Sigmoid colon (tissue), 6 donors: ENCODE measurements at regions not wholly inside any gene's neighbourhood (a gene's known extent, or its start where the extent isn't known, plus 50 kb on each side); places are given as distances from the start of the nearest gene placed in this dataset.
"Not testable (repeated sequence)": the region's sequence is repeated elsewhere in the genome, so short reads cannot be mapped to it uniquely, and the experiment has no call there.

Experiments used
- DNase-seq: peaks from one replicate; pipeline ENCODE4 v3.0.0-alpha.2; 2019
- H3K27ac ChIP-seq, 4 donors: fragments of 200-600 bp; sonication (generic); one replicate each; pipeline ENCODE4 v1.5.1; 2016 to 2019; ENCODE audit warnings: mild to moderate bottlenecking in 1 of 4
- H3K27me3 ChIP-seq, 3 donors: fragments of 200-600 bp; sonication (generic); one replicate each; pipeline ENCODE4 v1.5.1; 2019; ENCODE audit warnings: mild to moderate bottlenecking in 1 of 3
- H3K36me3 ChIP-seq, 4 donors: fragments of 200-600 bp; sonication (generic); one replicate each; pipeline ENCODE4 v1.5.1; 2016 to 2019
- H3K4me1 ChIP-seq, 4 donors: fragments of 200-600 bp; sonication (generic); one replicate each; pipeline ENCODE4 v1.5.1; 2017 to 2019
- H3K4me3 ChIP-seq, 4 donors: fragments of 200-600 bp; sonication (generic); one replicate each; pipeline ENCODE4 v1.5.1; 2017 to 2019; ENCODE audit warnings: mild to moderate bottlenecking in 2 of 4, moderate library complexity in 1 of 4
- H3K9me3 ChIP-seq, 4 donors: fragments of 200-600 bp in 3 of 4; sonication (generic) in 3 of 4; one replicate each; pipeline versions ENCODE4 v1.5.1 to v1.6.1; 2013 to 2019
- EP300 ChIP-seq, 4 donors: sonication (generic); formaldehyde crosslinking; IDR thresholded peaks; one replicate each; pipeline ENCODE4 v1.6.1; 2017; ENCODE audit warnings: antibody characterized with exemption in 4 of 4
- POLR2A ChIP-seq, 2 donors: fragments of 450-650 bp; IDR thresholded peaks; one replicate each; pipeline ENCODE4 v1.6.1; 2016; ENCODE audit warnings: antibody characterized with exemption in 2 of 2, mild to moderate bottlenecking in 2 of 2, moderate library complexity in 2 of 2
- POLR2AphosphoS5 ChIP-seq, 4 donors: sonication (generic); formaldehyde crosslinking; IDR thresholded peaks; one replicate each; pipeline ENCODE4 v1.6.1; 2017; ENCODE audit warnings: antibody characterized with exemption in 4 of 4
- WGBS, 2 donors: extraction: QIAGEN DNeasy Blood & Tissue Kit; methylation state at CpG; one replicate each; pipeline ENCODE4 v1.1.7; 2013; 5-methylcytosine and 5-hydroxymethylcytosine counted together
- intact Hi-C: fragments of 100-400 bp; cut with DNase I; formaldehyde crosslinking; loops from one replicate; pipeline ENCODE4 v1.15.1; 2023
- TF ChIP-seq, protein P1 (sequence below), 4 experiments: fragments of 450-650 bp in 3 of 4; fragments of 200-600 bp in 1 of 4; IDR thresholded peaks; one replicate each; pipeline ENCODE4 v1.5.1; 2016 to 2019; ENCODE audit warnings: antibody characterized with exemption in 4 of 4, mild to moderate bottlenecking in 3 of 4, moderate library complexity in 2 of 4
- donor health status: healthy with polysubstance abuse.
- donor health status: healthy.

GRCh38 chr4:28093071-28093470 lies 1232.4 kb downstream of the STIM2 start:
- no peaks in the 10 kb centered on the region for H3K36me3 ChIP-seq
- intact Hi-C loops: no loop called here

GRCh38 chr4:28101583-28101982 lies 1240.9 kb downstream of the STIM2 start:
- TF ChIP-seq, protein P1, sequence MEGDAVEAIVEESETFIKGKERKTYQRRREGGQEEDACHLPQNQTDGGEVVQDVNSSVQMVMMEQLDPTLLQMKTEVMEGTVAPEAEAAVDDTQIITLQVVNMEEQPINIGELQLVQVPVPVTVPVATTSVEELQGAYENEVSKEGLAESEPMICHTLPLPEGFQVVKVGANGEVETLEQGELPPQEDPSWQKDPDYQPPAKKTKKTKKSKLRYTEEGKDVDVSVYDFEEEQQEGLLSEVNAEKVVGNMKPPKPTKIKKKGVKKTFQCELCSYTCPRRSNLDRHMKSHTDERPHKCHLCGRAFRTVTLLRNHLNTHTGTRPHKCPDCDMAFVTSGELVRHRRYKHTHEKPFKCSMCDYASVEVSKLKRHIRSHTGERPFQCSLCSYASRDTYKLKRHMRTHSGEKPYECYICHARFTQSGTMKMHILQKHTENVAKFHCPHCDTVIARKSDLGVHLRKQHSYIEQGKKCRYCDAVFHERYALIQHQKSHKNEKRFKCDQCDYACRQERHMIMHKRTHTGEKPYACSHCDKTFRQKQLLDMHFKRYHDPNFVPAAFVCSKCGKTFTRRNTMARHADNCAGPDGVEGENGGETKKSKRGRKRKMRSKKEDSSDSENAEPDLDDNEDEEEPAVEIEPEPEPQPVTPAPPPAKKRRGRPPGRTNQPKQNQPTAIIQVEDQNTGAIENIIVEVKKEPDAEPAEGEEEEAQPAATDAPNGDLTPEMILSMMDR (IDR thresholded peaks at IDR 0.05): no peak
- Histone ChIP-seq H3K4me1 (no peaks in the 10 kb centered on the region), H3K9me3 (no peaks in the 10 kb centered on the region), H3K27ac (no peak overlapping the region), H3K36me3 (no peaks in the 10 kb centered on the region), H3K4me3 (no peak overlapping the region), H3K27me3 (no peaks in the 10 kb centered on the region)
- WGBS, 2 donors: 44 to 66% methylated on average over 2 of the region's 2 CpGs
- intact Hi-C loops: no loop called here
- no peak for DNase-seq

More at GRCh38 chr4:28093071-28093470, 1232.4 kb downstream of the STIM2 start:
- no peak overlapping the region for H3K4me3 ChIP-seq
- WGBS, 2 donors: 33 to 45% methylated on average over 3 of the region's 3 CpGs
- H3K9me3 ChIP-seq: no peaks in the 10 kb centered on the region
- H3K27ac ChIP-seq: no peak overlapping the region
- no peak for TF ChIP-seq POLR2AphosphoS5 (IDR thresholded peaks at IDR 0.05)
- no peak for TF ChIP-seq POLR2A (IDR thresholded peaks at IDR 0.05)
- no peak for TF ChIP-seq EP300 (IDR thresholded peaks at IDR 0.05)
- TF ChIP-seq, protein P1 (IDR thresholded peaks at IDR 0.05): no peak
- H3K4me1 ChIP-seq: no peaks in the 10 kb centered on the region
- no peaks in the 10 kb centered on the region for H3K27me3 ChIP-seq
- no peak for DNase-seq

- Histone ChIP-seq H3K9me3 (no peaks in the 10 kb centered on the region), H3K36me3 (no peaks in the 10 kb centered on the region), H3K27ac (no peak overlapping the region), H3K4me3 (no peak overlapping the region), H3K27me3 (no peaks in the 10 kb centered on the region), H3K4me1 (no peaks in the 10 kb centered on the region)
- no peak for TF ChIP-seq EP300 (IDR thresholded peaks at IDR 0.05)
- no peak for TF ChIP-seq POLR2A (IDR thresholded peaks at IDR 0.05)
- TF ChIP-seq, protein P1 (IDR thresholded peaks at IDR 0.05): no peak
- TF ChIP-seq POLR2AphosphoS5 (IDR thresholded peaks at IDR 0.05): no peak
- no peak for DNase-seq
- intact Hi-C loops: no loop called here
- 57 to 75% methylated on average over 2 of the region's 2 CpGs for WGBS, 2 donors
Measured at GRCh38 chr4:28105271-28105859, 1244.7 kb downstream of the STIM2 start.

GRCh38 chr4:28106155-28106554 lies 1245.5 kb downstream of the STIM2 start:
- Histone ChIP-seq H3K36me3 (no peaks in the 10 kb centered on the region), H3K4me3 (no peak overlapping the region), H3K4me1 (no peaks in the 10 kb centered on the region), H3K27ac (no peak overlapping the region), H3K27me3 (no peaks in the 10 kb centered on the region), H3K9me3 (no peaks in the 10 kb centered on the region)
- WGBS, 2 donors: 50 to 67% methylated on average over 1 of the region's 1 CpG
- DNase-seq: no peak
- intact Hi-C loops: no loop called here
- no peak for TF ChIP-seq POLR2AphosphoS5 (IDR thresholded peaks at IDR 0.05)
- TF ChIP-seq POLR2A (IDR thresholded peaks at IDR 0.05): no peak
- TF ChIP-seq, protein P1 (IDR thresholded peaks at IDR 0.05): no peak
- no peak for TF ChIP-seq EP300 (IDR thresholded peaks at IDR 0.05)

- DNase-seq: no peak
- Histone ChIP-seq H3K4me3 (no peak overlapping the region), H3K27me3 (no peaks in the 10 kb centered on the region), H3K27ac (no peak overlapping the region), H3K4me1 (no peaks in the 10 kb centered on the region), H3K9me3 (no peaks in the 10 kb centered on the region), H3K36me3 (no peaks in the 10 kb centered on the region)
- TF ChIP-seq POLR2AphosphoS5 (IDR thresholded peaks at IDR 0.05) (no peak), POLR2A (IDR thresholded peaks at IDR 0.05) (no peak), EP300 (IDR thresholded peaks at IDR 0.05) (no peak)
- TF ChIP-seq, protein P1 (IDR thresholded peaks at IDR 0.05): no peak
- intact Hi-C loops: no loop called here
Measured at GRCh38 chr4:28109801-28110200, 1249.2 kb downstream of the STIM2 start.

DNA sequence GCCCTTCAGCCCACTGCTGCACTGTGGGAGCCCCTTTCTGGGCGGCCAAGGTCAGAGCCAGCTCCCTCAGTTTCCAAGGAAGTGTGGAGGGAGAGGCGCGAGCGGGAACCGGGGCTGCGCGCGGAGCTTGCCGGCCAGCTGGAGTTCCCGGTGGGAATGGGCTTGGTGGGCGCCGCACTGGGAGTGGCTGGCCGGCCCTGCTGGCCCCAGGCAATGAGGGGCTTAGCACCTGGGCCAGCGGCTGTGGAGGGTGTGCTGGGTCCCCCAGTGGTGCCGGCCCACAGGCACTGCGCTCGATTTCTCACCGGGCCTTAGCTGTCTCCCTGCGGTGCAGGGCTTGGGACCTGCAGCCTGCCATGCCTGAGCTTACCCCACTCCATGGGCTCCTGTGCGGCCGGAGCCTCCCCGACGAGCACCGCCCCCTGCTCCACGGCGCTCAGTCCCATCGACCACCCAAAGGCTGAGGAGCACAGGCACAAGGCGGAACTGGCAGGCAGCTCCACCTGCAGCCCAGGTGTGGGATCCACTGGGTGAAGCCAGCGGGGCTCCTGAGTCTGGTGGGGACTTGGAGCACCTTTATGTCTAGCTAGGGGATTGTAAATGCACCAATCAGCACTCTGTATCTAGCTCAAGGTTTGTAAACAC lies 1252.2 kb downstream of the STIM2 start:
- H3K27ac ChIP-seq, H3K4me1 ChIP-seq, intact Hi-C loops, H3K27me3 ChIP-seq, H3K36me3 ChIP-seq, DNase-seq, H3K9me3 ChIP-seq, H3K4me3 ChIP-seq: not testable (repeated sequence)
- 94% methylated on average over 29 of the region's 29 CpGs for WGBS, 2 donors

DNA sequence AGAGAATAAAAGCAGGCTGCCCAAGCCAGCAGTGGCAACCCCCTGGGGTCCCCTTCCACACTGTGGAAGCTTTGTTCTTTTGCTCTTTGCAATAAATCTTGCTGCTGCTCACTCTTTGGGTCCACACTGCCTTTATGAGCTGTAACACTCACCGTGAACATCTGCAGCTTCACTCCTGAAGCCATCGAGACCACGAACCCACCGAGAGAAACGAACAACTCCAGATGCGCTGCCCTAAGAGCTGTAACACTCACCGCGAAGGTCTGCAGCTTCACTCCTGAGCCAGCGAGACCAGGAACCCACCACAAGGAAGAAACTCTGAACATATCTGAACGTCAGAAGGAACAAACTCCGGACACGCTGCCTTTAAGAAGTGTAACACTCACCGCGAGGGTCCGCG lies 1252.9 kb downstream of the STIM2 start:
- H3K9me3 ChIP-seq, H3K36me3 ChIP-seq, H3K27me3 ChIP-seq, H3K4me3 ChIP-seq, DNase-seq, intact Hi-C loops, H3K27ac ChIP-seq, H3K4me1 ChIP-seq: not testable (repeated sequence)
- 89 to 94% methylated on average over 16 of the region's 16 CpGs for WGBS, 2 donors
